ENCODE measurements at regions not wholly inside any gene's neighbourhood (a gene's known extent, or its start where the extent isn't known, plus 50 kb on each side); places are given as distances from the start of the nearest gene placed in this dataset.
"Not testable (repeated sequence)": the region's sequence is repeated elsewhere in the genome, so short reads cannot be mapped to it uniquely, and the experiment has no call there.

DNA sequence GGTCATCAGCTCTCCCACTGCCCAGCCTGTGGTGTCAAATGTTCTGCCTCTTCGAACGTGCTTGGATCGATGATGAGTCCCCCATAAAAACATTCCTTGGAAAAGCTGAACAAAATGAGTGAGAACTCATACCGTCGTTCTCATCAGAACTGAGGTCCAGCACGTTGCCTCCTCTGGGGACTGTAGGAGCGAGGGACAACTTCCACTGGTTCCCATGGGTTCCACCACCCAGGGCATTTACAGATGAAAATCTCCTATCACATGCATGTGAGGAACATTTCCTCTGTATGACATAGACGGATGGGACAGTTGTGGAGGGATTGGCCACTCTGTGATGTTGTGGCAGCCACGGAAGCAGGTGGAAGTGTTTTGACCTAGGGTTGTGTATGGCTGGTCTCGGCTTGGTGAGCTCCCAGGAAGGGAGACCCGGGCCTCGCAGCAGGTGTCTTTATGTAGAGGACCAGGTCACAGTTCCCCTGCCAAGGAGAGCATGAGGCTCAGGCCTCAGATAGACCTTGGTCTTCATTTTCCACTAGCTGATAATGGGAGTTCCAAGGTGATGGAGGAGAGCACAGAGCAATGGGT lies 113.0 kb downstream of the SNRPN start:
- no peak for DNase-seq (ENCODE audit: low read depth)

DNA sequence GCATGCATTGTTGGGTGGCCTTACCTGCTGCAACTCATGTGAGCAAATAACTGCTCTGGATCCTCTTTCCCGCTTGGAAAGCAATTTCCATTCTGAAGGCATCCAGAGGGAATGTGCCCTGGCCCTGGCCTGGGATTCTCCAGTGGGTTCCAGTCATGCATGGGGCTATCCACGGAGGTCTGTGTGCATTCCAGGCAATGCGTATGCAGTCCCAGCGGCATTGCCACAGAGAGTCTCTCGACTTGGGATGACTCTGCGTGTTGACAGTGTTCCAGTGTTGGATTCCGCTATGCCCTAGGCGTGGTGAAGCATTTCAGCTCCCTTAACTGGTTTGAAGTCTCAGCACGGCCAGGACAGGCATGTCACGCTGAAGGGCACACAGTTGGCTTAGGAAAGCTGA lies 113.9 kb downstream of the SNRPN start:
- DNase-seq (ENCODE audit: low read depth): no peak

DNA sequence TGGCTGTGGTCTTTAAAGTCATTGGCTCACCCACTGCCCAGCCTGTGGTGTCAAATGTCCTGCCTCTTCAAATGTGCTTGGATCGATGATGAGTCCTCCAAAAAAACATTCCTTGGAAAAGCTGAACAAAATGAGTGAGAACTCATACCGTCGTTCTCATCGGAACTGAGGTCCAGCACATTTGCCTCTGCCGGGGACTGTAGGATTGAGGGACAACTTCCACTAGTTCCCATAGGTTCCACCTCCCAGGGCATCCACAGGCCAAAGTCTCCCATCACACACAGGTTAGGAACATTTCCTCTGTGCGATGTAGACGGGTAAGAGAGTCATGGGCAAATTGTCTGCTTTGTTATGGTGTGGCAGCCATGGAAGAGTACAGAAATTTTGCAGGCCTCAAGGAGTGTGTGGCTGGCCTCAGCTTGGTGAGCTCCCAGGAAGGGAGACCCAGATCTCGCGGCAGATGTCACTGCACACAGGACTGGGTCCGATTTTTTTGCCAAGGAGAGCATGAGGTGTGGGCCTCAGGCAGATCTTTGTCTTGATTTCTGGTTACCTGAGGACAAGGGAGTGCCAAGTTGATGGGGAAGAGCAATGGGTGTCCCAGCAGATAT lies 115.7 kb downstream of the SNRPN start:
- DNase-seq (ENCODE audit: low read depth): no peak

DNA sequence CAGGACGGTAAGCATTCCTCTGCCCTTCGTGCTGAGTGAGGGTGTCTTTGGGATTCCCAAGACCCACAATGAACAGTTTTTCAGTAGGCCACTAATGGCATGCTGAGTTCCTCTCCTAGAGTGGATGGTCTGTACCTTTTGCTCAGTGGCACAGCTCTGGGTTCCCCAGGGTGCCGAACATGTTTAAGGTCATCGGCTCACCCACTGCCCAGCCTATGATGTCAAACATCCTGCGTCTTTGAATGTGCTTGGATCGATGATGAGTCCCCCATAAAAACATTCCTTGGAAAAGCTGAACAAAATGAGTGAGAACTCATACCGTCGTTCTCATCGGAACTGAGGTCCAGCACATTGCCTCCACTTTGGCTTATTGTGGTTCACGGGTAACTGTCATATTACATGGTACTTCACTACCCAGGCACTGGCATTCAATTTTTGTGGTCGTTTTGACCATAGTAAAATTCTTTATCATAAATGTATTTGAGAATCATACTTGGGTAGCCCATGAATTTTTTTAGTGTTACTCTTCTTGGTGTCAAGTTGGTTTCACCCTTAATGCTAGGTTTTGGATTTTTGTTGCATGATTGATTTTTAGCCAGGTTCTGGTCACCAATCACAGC lies 118.2 kb downstream of the SNRPN start:
- no peak for DNase-seq (ENCODE audit: low read depth)

DNA sequence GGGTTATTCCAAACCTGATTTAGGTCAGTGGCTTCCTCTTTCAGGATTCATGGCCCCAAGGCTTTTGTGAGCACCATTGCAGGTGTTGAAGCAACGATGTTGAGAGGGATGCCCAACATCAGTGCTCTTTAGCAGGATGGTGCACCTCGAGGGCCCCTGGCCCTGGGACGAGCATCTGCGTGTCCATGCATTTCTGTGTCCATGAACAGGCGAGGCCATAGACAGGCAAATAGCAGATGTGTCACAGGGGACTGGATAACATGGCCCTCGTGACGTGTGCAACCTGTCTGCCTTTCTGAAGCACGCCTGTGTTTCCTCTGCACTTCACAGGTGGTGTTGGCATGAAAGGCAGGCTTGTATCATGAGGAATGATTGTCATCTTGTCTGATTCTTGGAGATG lies 132.3 kb downstream of the SNRPN start:
- DNase-seq (ENCODE audit: low read depth): no peak

DNA sequence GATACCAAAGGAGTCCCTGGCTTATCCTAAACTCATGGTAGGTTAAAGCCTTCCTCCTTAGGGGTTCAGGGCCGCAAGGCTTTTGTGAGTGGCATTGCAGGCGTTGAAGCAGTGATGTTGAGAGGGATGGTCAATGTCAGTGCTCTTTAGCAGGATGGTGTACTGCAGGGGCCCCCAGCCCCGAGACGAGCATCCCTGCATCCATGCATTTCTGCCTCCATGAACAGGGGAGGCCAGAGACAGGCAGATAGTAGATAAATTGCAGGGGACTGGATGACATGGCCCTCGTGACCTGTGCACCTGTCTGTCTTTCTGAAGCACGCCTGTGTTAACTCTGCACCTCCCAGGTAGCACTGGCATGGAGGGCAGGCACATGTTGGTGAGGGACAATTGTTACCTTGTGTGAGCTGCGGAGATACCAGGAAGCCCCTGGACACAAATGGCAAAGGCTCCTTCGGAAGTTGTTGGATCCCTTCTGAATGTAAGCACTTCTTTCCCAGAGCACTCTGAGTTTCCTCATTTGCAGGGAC lies 133.5 kb downstream of the SNRPN start:
- DNase-seq (ENCODE audit: low read depth): no peak

DNA sequence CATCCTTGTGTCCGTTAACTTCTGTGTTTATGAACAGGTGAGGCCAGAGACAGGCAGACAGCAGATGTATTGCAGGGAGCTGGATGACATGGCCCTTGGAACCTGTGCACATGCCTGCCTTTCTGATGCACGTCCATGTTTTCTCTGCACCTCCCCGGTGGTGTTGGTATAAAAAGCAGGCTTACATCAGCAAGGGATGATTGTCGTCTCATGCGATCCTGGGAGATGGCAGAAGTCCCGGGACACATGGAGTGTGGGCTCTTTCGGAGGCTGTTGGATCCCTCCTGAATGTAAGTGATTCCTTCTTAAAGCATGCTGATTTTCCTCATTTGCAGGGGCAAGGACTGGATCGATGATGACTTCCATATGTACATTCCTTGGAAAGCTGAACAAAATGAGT lies 134.8 kb downstream of the SNRPN start:
- DNase-seq (ENCODE audit: low read depth): no peak

DNA sequence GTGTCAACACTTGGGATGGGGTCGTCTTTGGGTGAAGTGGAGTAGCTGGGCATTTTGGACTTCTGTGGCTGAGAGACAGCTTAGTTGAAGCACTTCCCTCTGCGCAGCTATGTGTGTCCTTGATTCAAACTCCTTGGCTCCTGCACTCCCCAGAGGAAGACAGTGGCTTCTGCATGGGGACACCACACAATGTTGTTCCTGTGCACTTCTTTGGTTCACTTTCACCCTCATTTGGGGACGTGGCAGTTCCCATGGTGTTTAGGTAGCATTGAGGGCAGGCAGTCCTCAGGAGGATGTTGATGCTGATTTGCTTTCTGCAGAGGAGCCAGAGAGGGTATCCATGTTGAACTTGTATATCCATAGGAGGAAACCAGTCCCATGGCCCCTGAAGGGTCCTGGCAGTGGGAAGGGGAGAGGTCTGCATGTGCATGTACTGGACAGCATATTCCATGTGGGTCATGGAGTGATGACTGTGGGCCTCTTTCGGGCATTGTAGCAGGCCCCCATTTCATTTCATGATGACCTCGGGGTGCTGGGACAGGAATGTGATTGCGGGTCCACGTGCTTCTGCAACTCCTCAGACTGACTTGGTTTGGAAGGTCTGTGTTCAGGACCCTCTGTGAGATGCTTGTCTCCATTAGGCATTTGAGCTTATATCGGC lies 135.4 kb downstream of the SNRPN start:
- no peak for DNase-seq (ENCODE audit: low read depth)

DNA sequence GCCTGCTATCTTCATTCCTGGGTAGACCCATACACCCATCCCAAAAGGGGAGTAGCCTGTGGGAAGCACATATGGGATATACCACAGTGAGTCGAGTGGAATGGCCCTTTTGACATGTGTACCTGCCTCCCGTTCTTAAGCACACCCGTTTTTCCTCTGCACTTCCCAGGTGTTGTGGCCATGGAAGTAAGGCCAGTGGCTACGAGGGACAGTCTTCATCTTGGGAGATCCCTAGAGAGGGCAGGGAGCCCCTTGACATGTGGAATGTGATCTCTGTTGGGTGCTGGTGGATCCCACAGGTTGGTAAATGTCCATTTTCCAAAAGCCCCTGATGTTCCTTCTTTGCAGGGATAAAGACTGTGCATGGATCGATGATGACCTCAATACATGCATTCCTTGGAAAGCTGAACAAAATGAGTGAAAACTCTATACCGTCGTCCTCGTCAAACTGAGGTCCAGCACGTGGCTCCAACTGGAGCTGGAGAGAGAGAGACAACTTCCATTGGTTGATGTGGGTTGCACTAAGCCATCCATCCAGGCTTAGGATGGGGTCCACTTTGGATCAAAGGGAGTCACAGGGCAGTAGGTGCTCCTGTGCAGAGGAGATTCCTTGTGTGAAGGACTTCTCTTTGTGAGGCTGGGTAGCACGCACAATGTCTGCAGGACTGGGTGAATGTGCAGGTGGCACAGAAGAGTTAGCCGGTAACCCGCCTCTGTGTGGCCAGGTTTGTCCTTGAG lies 136.8 kb downstream of the SNRPN start:
- DNase-seq (ENCODE audit: low read depth): no peak

DNA sequence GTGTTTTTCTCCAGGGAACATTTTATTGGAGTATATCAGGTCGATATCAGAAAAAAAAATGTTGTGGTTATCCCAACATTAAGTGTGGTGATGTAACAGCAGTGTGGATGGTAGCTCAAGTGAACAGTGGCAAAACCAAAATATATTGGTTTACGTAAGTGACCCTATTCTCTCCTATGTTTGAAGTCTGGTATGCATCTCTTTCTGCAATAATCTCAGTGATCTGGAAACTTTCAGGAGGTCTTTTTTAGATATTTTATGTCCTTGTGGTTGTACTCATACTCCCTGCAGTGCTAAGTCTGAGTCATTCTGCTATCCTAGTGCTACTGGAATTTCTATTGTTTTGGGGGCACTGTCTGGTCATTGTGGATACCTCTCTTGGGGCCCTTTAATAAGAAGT lies 137.9 kb downstream of the SNRPN start:
- DNase-seq (ENCODE audit: low read depth): peak; percentile 0

DNA sequence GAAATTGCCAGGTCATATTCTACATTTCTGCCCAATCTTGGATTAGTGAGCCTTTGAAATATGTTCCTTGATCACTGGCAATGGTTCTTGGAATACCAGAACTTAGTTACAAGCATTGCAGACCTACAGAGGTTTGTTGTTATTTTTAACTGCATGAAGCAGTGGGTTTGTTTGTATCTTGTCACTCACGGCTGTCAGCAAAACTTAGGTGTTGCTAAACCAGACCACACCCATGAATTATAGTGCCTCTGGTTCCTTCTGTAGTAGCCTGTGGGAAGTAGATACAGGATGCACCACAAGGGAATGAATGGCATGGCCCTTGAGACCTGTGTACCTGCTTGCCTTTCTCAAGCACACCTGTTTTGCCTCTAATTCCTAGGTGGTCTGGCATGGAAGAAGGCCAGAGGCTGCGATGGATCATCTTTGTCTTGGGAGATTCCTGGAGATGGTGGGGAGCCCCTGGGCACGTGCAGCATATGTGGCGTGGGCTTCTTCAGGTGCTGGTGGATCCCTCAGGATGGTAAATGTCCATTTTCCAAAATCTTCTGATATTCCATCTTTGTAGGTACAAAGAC lies 138.8 kb downstream of the SNRPN start:
- DNase-seq (ENCODE audit: low read depth): no peak

DNA sequence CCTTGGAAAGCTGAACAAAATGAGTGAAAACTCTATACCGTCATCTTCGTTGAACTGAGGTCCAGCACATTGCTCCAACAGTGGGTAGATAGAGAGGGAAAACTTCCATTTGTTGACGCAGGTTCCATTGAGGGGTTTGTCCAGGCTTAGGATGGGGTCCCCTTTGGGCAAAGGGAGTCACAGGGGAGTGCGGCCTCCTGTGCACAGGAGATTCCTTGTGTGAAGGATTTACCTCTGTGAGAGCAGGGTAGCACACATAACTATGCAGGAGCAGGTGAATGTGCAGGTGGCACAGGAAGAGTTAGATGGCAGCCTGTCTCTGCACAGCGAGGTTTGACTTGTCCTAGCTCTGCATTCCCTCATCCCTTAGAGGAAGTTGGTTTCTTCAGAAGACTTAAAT lies 139.3 kb downstream of the SNRPN start:
- DNase-seq (ENCODE audit: low read depth): no peak

DNA sequence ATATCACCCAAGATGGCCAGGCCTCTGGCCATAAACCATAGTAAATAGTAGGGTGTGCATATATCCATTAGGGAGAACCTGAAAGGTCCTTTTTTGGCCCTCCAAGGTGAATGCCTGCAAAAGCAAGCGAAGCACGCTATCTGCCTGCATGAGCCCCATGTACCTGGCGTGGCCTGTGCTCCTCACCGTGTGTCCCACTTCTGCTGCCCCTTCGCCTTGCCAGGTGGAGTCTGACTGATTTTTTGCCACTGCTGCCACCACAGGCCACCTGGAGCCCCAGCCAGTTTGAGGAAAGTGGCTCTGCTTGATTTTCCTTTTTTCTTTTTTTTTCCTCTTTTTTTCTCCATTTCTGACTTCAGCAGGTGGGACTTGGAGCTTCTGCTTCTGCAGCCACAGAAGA lies 139.7 kb downstream of the SNRPN start:
- no peak for DNase-seq (ENCODE audit: low read depth)

DNA sequence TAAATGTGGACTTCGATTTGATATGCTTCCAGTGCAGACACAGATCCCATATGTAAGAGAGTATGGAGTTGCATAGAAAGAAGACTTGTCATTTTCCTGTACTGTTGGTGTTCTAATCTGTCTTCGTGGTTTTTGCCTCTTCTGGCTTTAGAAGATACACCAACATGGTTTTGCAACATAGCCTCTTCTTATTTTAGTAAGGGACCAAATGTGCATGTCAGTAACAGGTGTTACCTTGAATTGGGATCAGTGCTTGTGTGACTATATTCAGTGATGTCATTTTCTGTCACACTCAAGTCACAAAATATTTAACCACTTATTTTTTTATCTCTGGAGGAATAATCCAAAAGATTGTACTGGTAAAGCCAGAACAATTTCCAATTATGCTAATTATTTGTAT lies 140.4 kb downstream of the SNRPN start:
- DNase-seq (ENCODE audit: low read depth): no peak

DNA sequence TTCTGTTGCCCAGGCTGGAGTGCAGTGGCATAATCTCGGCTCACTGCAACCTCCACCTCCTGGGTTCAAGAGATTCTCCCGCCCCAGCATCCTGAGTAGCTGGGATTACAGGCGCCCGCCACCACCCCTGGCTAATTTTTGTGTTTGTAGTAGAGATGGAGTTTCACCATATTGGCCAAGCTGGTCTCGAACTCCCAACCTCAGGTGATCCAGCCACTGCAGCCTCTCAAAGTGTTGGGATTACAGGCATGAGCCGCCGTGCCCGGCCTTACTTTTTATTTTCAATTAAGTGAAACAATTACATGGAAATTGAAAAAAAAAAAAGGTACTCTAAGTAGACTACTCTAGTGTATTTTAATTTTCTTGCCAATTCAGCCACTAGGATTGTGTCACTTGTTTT lies 145.2 kb downstream of the SNRPN start:
- DNase-seq (ENCODE audit: low read depth): not testable (repeated sequence)

DNA sequence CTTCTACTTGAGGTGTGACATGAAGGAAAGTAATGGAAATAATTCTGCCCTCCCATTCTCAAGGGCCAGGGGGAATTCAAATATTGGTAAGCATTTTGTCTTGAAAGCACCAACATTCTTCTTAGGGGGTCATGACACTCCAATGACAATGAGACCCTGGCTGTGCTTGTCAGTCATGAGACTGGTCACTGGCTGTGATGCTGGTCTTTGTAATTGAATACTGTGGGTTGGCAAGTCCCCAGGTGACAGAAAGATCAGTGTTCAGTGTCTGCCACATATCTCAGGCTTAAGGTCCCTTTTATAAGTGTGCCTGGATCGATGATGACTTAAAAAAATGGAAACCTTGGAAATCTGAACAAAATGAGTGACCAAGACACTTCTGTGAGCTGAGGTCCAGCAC lies 151.4 kb downstream of the SNRPN start:
- DNase-seq (ENCODE audit: low read depth): no peak

DNA sequence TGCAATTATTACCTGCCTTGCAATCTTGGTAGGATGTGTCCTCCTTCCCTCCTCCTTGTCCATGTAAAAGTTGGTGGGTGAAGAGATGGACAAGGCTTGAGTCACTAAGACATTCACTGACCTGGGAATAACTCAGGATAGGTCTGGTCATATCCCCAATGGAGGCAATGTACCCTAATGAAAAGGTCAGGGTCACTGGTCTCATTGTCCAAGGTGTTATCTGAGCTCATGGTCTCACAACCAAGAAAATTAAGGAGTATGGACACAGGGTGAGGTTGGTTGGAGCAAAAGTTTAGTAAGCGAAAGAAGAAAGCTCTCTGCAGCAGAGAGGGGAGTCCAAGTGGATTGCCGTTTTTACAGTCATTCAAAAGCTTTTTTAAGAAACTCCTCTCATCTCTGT lies 179.0 kb downstream of the SNRPN start:
- DNase-seq (ENCODE audit: low read depth): no peak

DNA sequence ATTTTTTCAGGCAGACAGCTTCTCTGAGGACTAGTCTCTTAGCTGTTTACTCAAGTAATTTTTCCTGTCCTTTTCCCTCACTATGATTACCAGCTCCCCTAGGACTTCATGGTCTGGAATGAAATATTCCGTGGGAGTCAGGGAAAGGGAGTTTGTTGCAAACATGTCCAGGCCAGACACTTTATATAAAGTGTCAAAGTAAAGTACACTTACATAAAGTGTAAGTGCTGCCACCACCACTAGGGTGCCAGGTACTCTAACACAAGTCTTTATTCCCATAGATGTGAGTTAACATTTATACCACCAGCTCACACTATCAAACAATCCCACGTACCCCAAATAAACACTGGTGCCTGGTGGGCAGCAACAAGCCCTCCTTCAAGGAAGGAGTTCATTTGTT lies 179.8 kb downstream of the SNRPN start:
- DNase-seq (ENCODE audit: low read depth): no peak

DNA sequence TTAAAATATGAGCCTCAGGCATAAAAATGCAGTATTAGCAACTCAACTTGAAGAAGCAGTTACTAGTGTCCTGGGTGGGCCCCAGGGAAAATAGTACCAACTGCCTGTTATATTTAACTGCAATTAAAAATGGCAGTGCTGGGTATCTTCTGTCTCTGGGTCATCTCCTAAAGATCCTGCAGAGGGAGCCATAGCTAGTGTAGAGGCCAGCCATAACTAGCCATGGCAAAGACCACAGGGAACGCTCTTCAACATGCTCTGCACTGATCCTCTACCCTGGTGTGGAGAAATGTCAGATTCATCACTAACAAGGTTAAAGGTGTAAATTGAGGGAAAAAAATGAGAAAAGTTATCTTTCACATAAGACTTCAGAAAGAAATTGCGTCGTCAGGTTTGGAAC lies 181.3 kb downstream of the SNRPN start:
- DNase-seq (ENCODE audit: low read depth): peak; percentile 8

DNA sequence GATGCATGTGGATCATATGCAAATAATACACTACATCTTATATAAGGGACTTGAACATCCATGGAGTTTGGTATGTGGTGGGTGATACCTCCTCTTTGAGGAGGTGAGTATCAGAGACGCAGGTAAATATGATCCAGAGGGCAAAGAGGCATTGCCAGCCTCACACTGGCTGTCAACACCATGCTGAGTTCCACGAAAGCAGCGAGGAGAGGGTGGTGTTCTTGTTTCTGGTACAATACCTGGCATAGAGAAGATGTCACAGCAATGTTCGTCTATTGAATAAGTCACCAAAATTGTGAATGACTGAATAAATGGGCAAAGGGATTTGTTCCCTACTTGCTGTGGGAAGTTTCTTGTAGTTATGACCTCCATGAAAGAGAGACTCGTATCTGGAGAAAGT lies 182.2 kb downstream of the SNRPN start:
- no peak for DNase-seq (ENCODE audit: low read depth)

DNA sequence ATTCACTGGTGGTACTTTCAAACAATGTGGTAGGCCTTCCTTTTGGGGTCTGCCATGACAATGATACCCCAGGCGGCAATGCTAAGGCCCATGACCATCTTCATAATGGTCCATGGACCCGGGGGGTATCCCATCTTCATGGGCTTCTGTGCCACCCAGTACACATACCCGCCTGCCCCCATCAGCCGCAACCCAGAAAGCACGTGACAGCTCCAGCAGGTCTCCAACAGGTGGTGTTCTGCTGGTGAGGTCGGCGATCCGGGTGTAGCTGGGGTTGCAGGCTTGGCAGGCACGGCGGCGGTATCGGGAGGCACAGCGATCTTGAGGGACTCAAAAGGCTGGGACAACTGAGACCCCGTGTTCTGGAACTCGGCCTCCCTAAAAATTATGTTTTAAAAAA lies 214.5 kb downstream of the SNRPN start:
- DNase-seq (ENCODE audit: low read depth): no peak

DNA sequence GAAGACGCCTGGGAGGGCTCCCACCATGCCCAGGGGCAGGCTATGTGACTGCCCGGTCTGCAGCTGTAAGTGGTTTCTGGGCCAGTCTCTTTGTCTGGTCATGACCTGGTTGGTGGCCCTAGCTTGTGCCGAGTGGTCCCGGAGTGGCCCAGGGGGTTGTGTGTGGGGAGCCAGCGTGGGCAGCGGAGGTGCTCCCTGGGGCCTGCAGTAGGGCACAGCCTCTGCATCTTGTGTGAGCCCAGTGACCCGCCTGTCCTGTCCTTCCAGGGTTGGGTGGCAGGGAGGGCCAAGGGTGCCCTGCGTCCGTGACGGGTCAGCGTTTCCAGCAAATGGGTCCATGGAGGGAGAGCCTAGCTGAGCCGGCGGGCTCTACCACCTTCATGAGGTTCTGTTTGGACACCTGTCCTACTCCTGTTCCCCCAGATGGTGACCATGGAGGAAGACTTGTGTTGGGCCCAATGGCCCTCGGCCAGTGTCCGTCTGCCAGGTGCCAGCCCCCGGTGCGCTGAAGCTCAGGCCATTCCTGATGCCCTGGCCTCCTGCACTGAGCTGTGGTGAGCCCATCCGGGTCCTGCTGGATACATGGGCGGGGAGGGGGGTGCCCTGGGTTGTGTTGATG lies 215.4 kb downstream of the SNRPN start:
- no peak for DNase-seq (ENCODE audit: low read depth)
